MM.1S (cell line): ENCODE measurements at regions not wholly inside any gene's neighbourhood (a gene's known extent, or its start where the extent isn't known, plus 50 kb on each side); places are given as distances from the start of the nearest gene placed in this dataset.

ENCODE experiments used
- DNase-seq: peaks from one replicate; pipeline ENCODE4 v3.0.0-alpha.2; 2015
- H2AFZ ChIP-seq: fragments of 300-600 bp; sonication (generic); 2 replicates; pipeline ENCODE4 v1.6.0; 2016; ENCODE audit warnings: antibody characterized with exemption, low read length
- H3F3A ChIP-seq: fragments of 300-600 bp; sonication (generic); 2 replicates; pipeline ENCODE4 v1.6.1; 2016; ENCODE audit warnings: mild to moderate bottlenecking, antibody characterized with exemption, low read length, moderate library complexity, mixed read lengths; ENCODE audit not compliant: insufficient read depth
- H3K27ac ChIP-seq: fragments of 300-600 bp; sonication (generic); 2 replicates; pipeline ENCODE4 v1.5.1; 2016; ENCODE audit warnings: mild to moderate bottlenecking, low read length
- H3K27me3 ChIP-seq: fragments of 300-600 bp; sonication (generic); replicated peaks from 2 replicates; pipeline ENCODE4 v1.6.0; 2016; ENCODE audit warnings: low read length; ENCODE audit not compliant: insufficient read depth
- H3K36me3 ChIP-seq: fragments of 300-600 bp; sonication (generic); replicated peaks from 2 replicates; pipeline ENCODE4 v1.6.1; 2016; ENCODE audit warnings: mild to moderate bottlenecking, low read length, mixed read lengths; ENCODE audit not compliant: insufficient read depth
- H3K4me1 ChIP-seq: fragments of 300-600 bp; sonication (generic); 2 replicates; pipeline ENCODE4 v1.6.1; 2016; ENCODE audit warnings: low read length, mixed read lengths
- H3K4me2 ChIP-seq: fragments of 300-600 bp; sonication (generic); 2 replicates; pipeline ENCODE4 v1.6.0; 2016; ENCODE audit warnings: low read depth, low read length
- H3K4me3 ChIP-seq: fragments of 300-600 bp; sonication (generic); 2 replicates; pipeline ENCODE4 v1.5.1; 2016; ENCODE audit warnings: low read length, mixed read lengths
- H3K79me2 ChIP-seq: fragments of 300-600 bp; sonication (generic); 2 replicates; pipeline ENCODE4 v1.6.1; 2016; ENCODE audit warnings: mixed run types, low read length, mixed read lengths
- H3K9ac ChIP-seq: fragments of 300-600 bp; sonication (generic); 2 replicates; pipeline ENCODE4 v1.6.1; 2016; ENCODE audit warnings: low read length, mixed read lengths
- H3K9me2 ChIP-seq: fragments of 300-600 bp; sonication (generic); replicated peaks from 2 replicates; pipeline ENCODE4 v1.6.1; 2016; ENCODE audit warnings: mild to moderate bottlenecking, low read length, mixed read lengths; ENCODE audit not compliant: insufficient read depth
- H3K9me3 ChIP-seq: fragments of 300-600 bp; sonication (generic); replicated peaks from 2 replicates; pipeline ENCODE4 v1.6.1; 2016; ENCODE audit warnings: mild to moderate bottlenecking, low read length, mixed read lengths; ENCODE audit not compliant: insufficient read depth
- H4K20me1 ChIP-seq: fragments of 300-600 bp; sonication (generic); 2 replicates; pipeline ENCODE4 v1.6.1; 2016; ENCODE audit warnings: mild to moderate bottlenecking, low read length, moderate library complexity, mixed read lengths; ENCODE audit not compliant: insufficient read depth
- EZH2 ChIP-seq: fragments of 300-600 bp; sonication (generic); optimal IDR thresholded peaks from 2 replicates; pipeline ENCODE3; 2017; ENCODE audit warnings: low read depth, mild to moderate bottlenecking, antibody characterized with exemption, low read length, mixed read lengths
- EZH2phosphoT487 ChIP-seq: fragments of 300-600 bp; sonication (generic); IDR thresholded peaks from 2 replicates; pipeline ENCODE4 v1.6.1; 2018; ENCODE audit warnings: antibody characterized with exemption, low read length
- TF ChIP-seq, protein P1 (sequence below): fragments of 300-600 bp; sonication (generic); IDR thresholded peaks from 2 replicates; pipeline ENCODE4 v1.5.1; 2016; ENCODE audit warnings: antibody characterized with exemption, low read length, mixed read lengths

DNA sequence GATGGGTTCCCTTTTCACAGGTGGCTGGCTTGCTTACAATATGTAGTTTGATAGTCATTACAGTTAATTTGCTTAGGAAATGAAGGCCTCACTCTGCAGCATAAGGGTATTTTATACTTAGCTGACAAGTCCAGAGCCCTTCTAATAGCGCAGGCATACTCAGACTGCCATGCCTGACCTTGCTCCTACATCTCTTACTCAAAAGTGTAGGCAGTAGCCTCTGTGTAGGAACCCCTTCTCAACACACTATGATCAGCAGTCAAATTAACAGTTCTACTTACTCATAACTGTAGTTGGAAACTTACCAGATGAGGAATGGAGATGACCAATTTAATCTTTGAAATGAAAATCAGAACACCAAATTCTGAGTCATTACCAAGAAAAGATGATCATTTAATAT, 373.5 kb downstream of the TBC1D32 start:
- H3F3A ChIP-seq, result no peaks in the 10 kb centered on the region
- H3K4me3 ChIP-seq, result no peak overlapping the region
- no peaks in the 10 kb centered on the region for H3K9me3 ChIP-seq
- no peaks in the 10 kb centered on the region for H3K9me2 ChIP-seq
- no peaks in the 10 kb centered on the region for H3K4me1 ChIP-seq
- no peaks in the 10 kb centered on the region for H3K27me3 ChIP-seq
- no peaks in the 10 kb centered on the region for H3K36me3 ChIP-seq
- no peak overlapping the region for H3K9ac ChIP-seq
- H3K27ac ChIP-seq, result no peak overlapping the region
- no peak overlapping the region for H2AFZ ChIP-seq
- TF ChIP-seq EZH2phosphoT487 (no peak), EZH2 (no peak)
- TF ChIP-seq, protein P1, sequence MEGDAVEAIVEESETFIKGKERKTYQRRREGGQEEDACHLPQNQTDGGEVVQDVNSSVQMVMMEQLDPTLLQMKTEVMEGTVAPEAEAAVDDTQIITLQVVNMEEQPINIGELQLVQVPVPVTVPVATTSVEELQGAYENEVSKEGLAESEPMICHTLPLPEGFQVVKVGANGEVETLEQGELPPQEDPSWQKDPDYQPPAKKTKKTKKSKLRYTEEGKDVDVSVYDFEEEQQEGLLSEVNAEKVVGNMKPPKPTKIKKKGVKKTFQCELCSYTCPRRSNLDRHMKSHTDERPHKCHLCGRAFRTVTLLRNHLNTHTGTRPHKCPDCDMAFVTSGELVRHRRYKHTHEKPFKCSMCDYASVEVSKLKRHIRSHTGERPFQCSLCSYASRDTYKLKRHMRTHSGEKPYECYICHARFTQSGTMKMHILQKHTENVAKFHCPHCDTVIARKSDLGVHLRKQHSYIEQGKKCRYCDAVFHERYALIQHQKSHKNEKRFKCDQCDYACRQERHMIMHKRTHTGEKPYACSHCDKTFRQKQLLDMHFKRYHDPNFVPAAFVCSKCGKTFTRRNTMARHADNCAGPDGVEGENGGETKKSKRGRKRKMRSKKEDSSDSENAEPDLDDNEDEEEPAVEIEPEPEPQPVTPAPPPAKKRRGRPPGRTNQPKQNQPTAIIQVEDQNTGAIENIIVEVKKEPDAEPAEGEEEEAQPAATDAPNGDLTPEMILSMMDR, result no peak
- H4K20me1 ChIP-seq, result no peaks in the 10 kb centered on the region
- no peak for DNase-seq
- H3K4me2 ChIP-seq, result no peak overlapping the region
- H3K79me2 ChIP-seq, result no peaks in the 10 kb centered on the region

DNA sequence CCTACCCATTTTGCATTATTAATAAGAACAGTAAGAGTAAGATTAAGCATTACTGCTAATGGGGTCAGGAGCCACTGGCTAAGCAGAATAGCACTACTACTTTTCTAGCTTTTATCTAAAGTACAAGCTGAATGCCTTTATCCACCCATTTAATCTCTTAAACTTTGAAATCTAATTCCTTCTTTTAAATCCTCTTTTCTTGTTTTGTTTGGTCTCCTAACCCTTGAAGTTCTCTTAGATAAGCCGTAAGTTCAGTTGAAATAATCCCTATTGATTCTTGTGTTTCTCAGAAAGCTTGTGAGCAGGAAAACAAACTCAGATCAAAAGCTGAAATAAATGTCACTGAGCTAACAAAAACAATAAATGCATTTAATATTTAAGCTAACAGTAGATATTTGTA, 380.2 kb downstream of the TBC1D32 start:
- Histone ChIP-seq H3K4me3 (no peak overlapping the region), H3K9me2 (no peaks in the 10 kb centered on the region)
- TF ChIP-seq EZH2phosphoT487 (no peak), EZH2 (no peak)
- TF ChIP-seq, protein P1, result no peak

DNA sequence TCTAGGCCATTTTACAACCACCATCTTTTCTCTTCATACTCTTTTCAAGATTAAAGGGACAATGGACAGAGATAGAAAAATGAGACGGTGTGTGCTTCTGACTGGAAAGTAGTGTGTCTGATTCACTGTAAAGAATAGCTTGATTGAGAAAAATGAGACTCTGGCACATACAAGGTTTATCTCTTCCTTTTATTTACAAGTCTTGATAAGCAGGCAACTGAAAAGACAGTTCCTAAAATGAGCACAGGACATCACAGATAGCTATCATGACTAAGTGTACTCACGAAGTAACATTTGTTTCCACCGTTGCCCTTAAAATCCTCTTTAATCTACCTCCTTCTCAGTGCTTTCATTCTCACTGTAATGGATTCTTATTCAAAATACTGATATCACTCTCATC, 383.0 kb downstream of the TBC1D32 start:
- Histone ChIP-seq H3K9me2 (no peaks in the 10 kb centered on the region), H3K36me3 (no peaks in the 10 kb centered on the region), H3K4me2 (no peak overlapping the region), H3K79me2 (no peaks in the 10 kb centered on the region), H3K9me3 (no peaks in the 10 kb centered on the region), H3K27ac (no peak overlapping the region), H3K27me3 (no peaks in the 10 kb centered on the region), H3F3A (no peaks in the 10 kb centered on the region), H3K9ac (no peak overlapping the region), H4K20me1 (no peaks in the 10 kb centered on the region), H3K4me3 (no peak overlapping the region), H2AFZ (no peak overlapping the region), H3K4me1 (no peaks in the 10 kb centered on the region)
- TF ChIP-seq, protein P1, result no peak
- TF ChIP-seq EZH2phosphoT487 (no peak), EZH2 (no peak)
- no peak for DNase-seq

More for the DNA sequence above, 380.2 kb downstream of the TBC1D32 start:
- no peaks in the 10 kb centered on the region for H3F3A ChIP-seq
- no peaks in the 10 kb centered on the region for H3K27me3 ChIP-seq
- H2AFZ ChIP-seq, result no peak overlapping the region
- H4K20me1 ChIP-seq, result no peaks in the 10 kb centered on the region
- H3K79me2 ChIP-seq, result no peaks in the 10 kb centered on the region
- no peak overlapping the region for H3K9ac ChIP-seq
- H3K36me3 ChIP-seq, result no peaks in the 10 kb centered on the region
- H3K4me2 ChIP-seq, result no peak overlapping the region
- no peaks in the 10 kb centered on the region for H3K4me1 ChIP-seq
- no peak for DNase-seq
- no peaks in the 10 kb centered on the region for H3K9me3 ChIP-seq
- H3K27ac ChIP-seq, result no peak overlapping the region
